HUES6 (cell line): ENCODE measurements at regions not wholly inside any gene's neighbourhood (a gene's known extent, or its start where the extent isn't known, plus 50 kb on each side); places are given as distances from the start of the nearest gene placed in this dataset.

ENCODE experiments used
- H3K27ac ChIP-seq: 2 replicates; pipeline ENCODE4 v1.7.0; 2013; ENCODE audit warnings: low read depth, mild to moderate bottlenecking, low read length, inconsistent platforms
- H3K27me3 ChIP-seq: 2 replicates; pipeline ENCODE4 v1.6.1; 2013; ENCODE audit warnings: low read length; ENCODE audit not compliant: control insufficient read depth, insufficient read depth
- H3K36me3 ChIP-seq: 2 replicates; pipeline ENCODE4 v1.6.1; 2013; ENCODE audit warnings: low read length; ENCODE audit not compliant: control insufficient read depth, insufficient read depth
- H3K4me1 ChIP-seq: 2 replicates; pipeline ENCODE4 v1.6.1; 2013; ENCODE audit warnings: low read length; ENCODE audit not compliant: control insufficient read depth, insufficient read depth
- H3K4me3 ChIP-seq: 2 replicates; pipeline ENCODE4 v1.5.1; 2013; ENCODE audit warnings: low read depth, low read length
- H3K9ac ChIP-seq: one replicate; pipeline ENCODE4 v1.6.1; 2013; ENCODE audit warnings: mild to moderate bottlenecking, low read length
- H3K9me3 ChIP-seq: 2 replicates; pipeline ENCODE4 v1.6.1; 2013; ENCODE audit warnings: low read depth, low read length; ENCODE audit not compliant: control insufficient read depth, insufficient read depth

GRCh38 chr14:44369401-44370123, 137.5 kb downstream of the FSCB start:
- Histone ChIP-seq H3K4me3 (no peak overlapping the region), H3K4me1 (no peaks in the 10 kb centered on the region), H3K27ac (no peak overlapping the region), H3K9me3 (peaks cover 7% of the 10 kb centered on the region), H3K27me3 (no peaks in the 10 kb centered on the region), H3K36me3 (no peaks in the 10 kb centered on the region), H3K9ac (no peak overlapping the region)

- Histone ChIP-seq H3K4me1 (no peaks in the 10 kb centered on the region), H3K9me3 (no peaks in the 10 kb centered on the region), H3K9ac (no peak overlapping the region), H3K4me3 (no peak overlapping the region), H3K27me3 (no peaks in the 10 kb centered on the region), H3K27ac (no peak overlapping the region), H3K36me3 (no peaks in the 10 kb centered on the region)
These were observed 146.0 kb downstream of the FSCB start for GRCh38 chr14:44361083-44361482.

GRCh38 chr14:44353805-44354204, 153.3 kb downstream of the FSCB start:
- Histone ChIP-seq H3K36me3 (no peaks in the 10 kb centered on the region), H3K9me3 (no peaks in the 10 kb centered on the region), H3K27me3 (no peaks in the 10 kb centered on the region), H3K9ac (no peak overlapping the region), H3K4me1 (no peaks in the 10 kb centered on the region), H3K27ac (no peak overlapping the region), H3K4me3 (no peak overlapping the region)

- no peak overlapping the region for H3K4me3 ChIP-seq
- H3K9me3 ChIP-seq: peaks cover 15% of the 10 kb centered on the region
- no peaks in the 10 kb centered on the region for H3K4me1 ChIP-seq
- H3K9ac ChIP-seq: no peak overlapping the region
- H3K27me3 ChIP-seq: no peaks in the 10 kb centered on the region
- no peak overlapping the region for H3K27ac ChIP-seq
- no peaks in the 10 kb centered on the region for H3K36me3 ChIP-seq
These were observed 154.9 kb downstream of the FSCB start for GRCh38 chr14:44352201-44352600.

GRCh38 chr14:44347316-44347715, 159.8 kb downstream of the FSCB start:
- H3K9me3 ChIP-seq: peaks cover 24% of the 10 kb centered on the region
- H3K9ac ChIP-seq: no peak overlapping the region
- H3K27me3 ChIP-seq: no peaks in the 10 kb centered on the region
- H3K4me3 ChIP-seq: no peak overlapping the region
- no peak overlapping the region for H3K27ac ChIP-seq
- no peaks in the 10 kb centered on the region for H3K36me3 ChIP-seq
- no peaks in the 10 kb centered on the region for H3K4me1 ChIP-seq

- Histone ChIP-seq H3K9me3 (0 out of 2 replicates have a peak, but pooled peaks cover 3% of the 10 kb centered on the region), H3K4me1 (no peaks in the 10 kb centered on the region), H3K27me3 (no peaks in the 10 kb centered on the region), H3K27ac (no peak overlapping the region), H3K9ac (no peak overlapping the region), H3K36me3 (no peaks in the 10 kb centered on the region), H3K4me3 (no peak overlapping the region)
These were observed 166.0 kb downstream of the FSCB start for GRCh38 chr14:44341116-44341515.

GRCh38 chr14:44339862-44340261, 167.2 kb downstream of the FSCB start:
- Histone ChIP-seq H3K4me3 (no peak overlapping the region), H3K9me3 (no peaks in the 10 kb centered on the region), H3K4me1 (no peaks in the 10 kb centered on the region; the same call in 1 of the 2 replicates), H3K36me3 (no peaks in the 10 kb centered on the region), H3K27ac (no peak overlapping the region), H3K27me3 (no peaks in the 10 kb centered on the region), H3K9ac (no peak overlapping the region)

- no peaks in the 10 kb centered on the region for H3K27me3 ChIP-seq
- H3K4me3 ChIP-seq: no peak overlapping the region
- H3K4me1 ChIP-seq: no peaks in the 10 kb centered on the region; the same call in 1 of the 2 replicates
- no peaks in the 10 kb centered on the region for H3K36me3 ChIP-seq
- H3K9ac ChIP-seq: no peak overlapping the region
- no peaks in the 10 kb centered on the region for H3K9me3 ChIP-seq
- no peak overlapping the region for H3K27ac ChIP-seq
These were observed 167.9 kb downstream of the FSCB start for GRCh38 chr14:44339231-44339630.

GRCh38 chr14:44317441-44317746, 189.7 kb downstream of the FSCB start:
- Histone ChIP-seq H3K27ac (no peak overlapping the region), H3K9me3 (peaks cover 3% of the 10 kb centered on the region; the same call in 1 of the 2 replicates), H3K9ac (no peak overlapping the region), H3K4me3 (no peak overlapping the region), H3K27me3 (no peaks in the 10 kb centered on the region), H3K36me3 (no peaks in the 10 kb centered on the region), H3K4me1 (no peaks in the 10 kb centered on the region)

- no peak overlapping the region for H3K9ac ChIP-seq
- no peaks in the 10 kb centered on the region for H3K36me3 ChIP-seq
- no peak overlapping the region for H3K4me3 ChIP-seq
- H3K27me3 ChIP-seq: no peaks in the 10 kb centered on the region
- H3K27ac ChIP-seq: no peak overlapping the region
- H3K9me3 ChIP-seq: peaks cover 3% of the 10 kb centered on the region; the same call in 1 of the 2 replicates
- no peaks in the 10 kb centered on the region for H3K4me1 ChIP-seq
These were observed 190.2 kb downstream of the FSCB start for GRCh38 chr14:44316647-44317440.

GRCh38 chr14:44309331-44309730, 197.8 kb downstream of the FSCB start:
- Histone ChIP-seq H3K4me1 (no peaks in the 10 kb centered on the region; the same call in 1 of the 2 replicates), H3K36me3 (no peaks in the 10 kb centered on the region), H3K9me3 (no peaks in the 10 kb centered on the region), H3K27me3 (no peaks in the 10 kb centered on the region), H3K9ac (no peak overlapping the region), H3K4me3 (no peak overlapping the region), H3K27ac (no peak overlapping the region)
